GM19025 (cell line): ENCODE measurements at regions not wholly inside any gene's neighbourhood (a gene's known extent, or its start where the extent isn't known, plus 50 kb on each side); places are given as distances from the start of the nearest gene placed in this dataset.

Experiments
- ATAC-seq: cut with Tn5 transposase; IDR thresholded peaks from one replicate; pipeline ENCODE4 v1.9.1; 2021; ENCODE audit warnings: mild to moderate bottlenecking, low read depth, moderate library complexity; ENCODE audit not compliant: unreplicated experiment

DNA sequence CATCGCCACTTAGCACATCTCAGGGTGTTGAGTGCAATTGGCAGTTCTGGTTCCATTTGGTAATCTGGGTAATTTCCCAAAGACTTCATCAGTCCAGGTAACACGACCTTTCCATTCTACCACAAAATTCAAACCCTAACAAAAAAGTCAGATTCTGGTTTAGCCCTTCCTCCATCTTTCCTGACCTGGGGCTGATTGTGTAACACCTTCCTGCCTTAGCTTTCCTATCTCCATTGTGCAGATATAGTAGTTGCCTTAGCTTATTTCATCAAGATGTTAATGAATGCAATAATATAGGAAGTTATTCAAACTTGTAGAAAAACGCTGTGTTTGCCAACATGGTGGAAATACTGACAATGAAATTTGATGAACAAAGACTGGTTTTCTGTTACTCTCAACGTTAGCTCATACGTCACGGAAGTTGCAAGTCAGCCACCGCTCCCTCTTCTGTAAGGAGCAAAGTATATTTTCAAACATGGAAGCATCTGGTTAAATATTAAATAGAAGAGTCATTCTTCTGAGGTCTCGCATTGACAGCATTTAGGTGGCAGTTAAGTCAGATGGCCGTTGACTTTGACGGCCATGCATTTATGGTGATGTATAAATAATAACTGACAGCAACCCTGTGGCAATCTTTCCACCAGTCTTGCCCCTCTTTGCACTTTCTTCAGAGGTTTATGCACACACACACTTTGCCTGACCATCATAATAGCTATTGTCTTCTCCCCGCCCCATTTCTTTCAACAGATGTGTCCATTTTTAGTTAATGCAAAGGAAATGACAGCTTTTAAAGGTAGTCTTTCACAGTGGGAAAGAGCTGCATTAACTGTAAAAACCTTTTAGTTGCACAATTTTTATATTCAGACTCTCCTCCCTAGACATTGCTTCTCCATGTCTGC, 205.1 kb upstream of the BMPER start:
- no peak for ATAC-seq

GRCh38 chr7:33701189-33701740, 204.1 kb upstream of the BMPER start:
- no peak for ATAC-seq

- ATAC-seq: no peak
Observed at GRCh38 chr7:33701927-33702326, 203.4 kb upstream of the BMPER start.

DNA sequence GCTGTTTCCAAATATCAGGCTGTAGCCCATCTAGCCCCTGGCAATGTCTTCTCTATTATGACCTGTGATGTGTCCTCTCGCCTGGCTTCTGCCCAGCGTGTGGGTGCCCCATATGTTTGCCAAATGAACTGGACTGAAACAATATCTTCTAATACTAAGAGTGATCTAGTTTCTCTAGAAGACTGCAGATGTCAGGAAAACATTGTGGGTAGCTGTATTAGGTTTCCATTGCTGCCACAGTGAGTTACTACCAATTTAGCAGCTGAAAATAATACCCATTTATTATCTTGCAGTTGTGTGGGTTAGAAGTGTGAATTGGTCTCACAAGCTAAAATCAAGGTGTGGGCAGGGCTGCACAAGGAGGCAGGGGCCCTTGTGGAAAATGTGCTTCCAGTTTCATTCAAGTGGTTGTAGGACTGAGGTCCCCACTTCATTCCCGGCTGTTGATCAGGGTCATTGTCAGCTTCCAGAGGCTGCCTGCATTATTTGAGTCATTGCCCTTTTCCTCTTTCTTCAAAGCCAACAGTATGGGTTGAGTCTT, 202.8 kb upstream of the BMPER start:
- no peak for ATAC-seq

- ATAC-seq: no peak
Observed at GRCh38 chr7:33705333-33705833, 200.0 kb upstream of the BMPER start.

DNA sequence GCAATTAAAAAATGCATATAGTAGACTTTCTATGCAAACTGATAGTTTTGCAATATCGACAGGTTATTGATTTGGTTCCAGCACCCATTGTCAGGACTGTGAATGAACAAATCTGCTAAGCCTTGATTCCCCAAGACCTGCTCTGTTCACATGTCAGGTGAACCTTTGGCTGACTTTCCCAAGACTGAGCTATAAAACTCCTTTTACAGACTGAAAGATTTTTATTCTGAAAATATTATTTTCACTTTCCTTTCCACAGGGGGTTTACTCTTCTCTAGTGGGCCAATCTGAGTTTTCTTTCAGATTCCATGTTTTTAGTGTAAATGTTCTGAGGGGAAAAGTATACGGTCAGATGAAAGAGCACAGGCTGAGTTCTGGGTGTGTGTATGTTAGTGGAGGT, 199.2 kb upstream of the BMPER start:
- ATAC-seq: no peak

DNA sequence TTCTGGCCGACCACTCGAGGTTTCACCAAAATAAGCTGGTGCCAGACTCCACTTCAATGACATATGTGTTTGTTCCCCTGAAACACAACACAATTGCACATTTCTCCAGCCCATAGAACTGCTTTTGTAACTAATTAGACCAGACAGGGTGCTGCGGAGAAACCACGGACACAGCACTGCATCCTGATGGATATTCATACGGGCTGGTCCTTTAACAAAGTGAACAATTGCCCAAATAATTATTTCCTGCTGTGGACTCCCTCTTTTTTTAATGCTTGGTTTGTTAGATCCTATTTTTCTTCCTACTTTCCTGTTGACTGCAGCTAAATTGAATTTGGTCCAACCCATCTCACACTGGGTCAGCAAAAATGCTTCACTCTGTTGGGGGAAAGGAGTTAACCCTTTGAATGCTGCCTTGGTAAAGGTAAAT, 198.6 kb upstream of the BMPER start:
- no peak for ATAC-seq

DNA sequence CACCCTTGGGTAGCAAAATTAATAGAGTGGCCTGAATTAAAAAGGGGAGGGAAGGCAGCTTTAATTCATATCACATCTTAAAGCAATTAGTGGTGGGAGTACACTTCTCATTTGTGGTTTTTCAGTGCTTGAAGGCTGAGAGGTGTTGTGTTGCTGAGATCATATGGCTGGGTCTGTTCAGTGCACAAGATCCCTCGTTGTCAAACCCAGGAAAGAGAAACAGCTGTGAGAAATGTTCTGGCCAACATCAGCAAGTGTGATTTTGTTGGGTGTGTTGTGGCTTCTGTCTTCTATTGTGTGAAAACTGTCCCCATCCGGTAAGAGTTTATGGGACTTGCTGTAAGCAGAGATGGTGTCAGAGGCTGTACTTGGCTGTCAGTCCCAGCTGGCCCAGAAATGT, 197.9 kb upstream of the BMPER start:
- no peak for ATAC-seq

- no peak for ATAC-seq
Observed at GRCh38 chr7:33710608-33711007, 194.7 kb upstream of the BMPER start.

GRCh38 chr7:33711231-33712019, 193.9 kb upstream of the BMPER start:
- ATAC-seq: no peak

GRCh38 chr7:33712020-33712414, 193.3 kb upstream of the BMPER start:
- ATAC-seq: no peak

- no peak for ATAC-seq
Observed at GRCh38 chr7:33714208-33714607, 191.1 kb upstream of the BMPER start.

DNA sequence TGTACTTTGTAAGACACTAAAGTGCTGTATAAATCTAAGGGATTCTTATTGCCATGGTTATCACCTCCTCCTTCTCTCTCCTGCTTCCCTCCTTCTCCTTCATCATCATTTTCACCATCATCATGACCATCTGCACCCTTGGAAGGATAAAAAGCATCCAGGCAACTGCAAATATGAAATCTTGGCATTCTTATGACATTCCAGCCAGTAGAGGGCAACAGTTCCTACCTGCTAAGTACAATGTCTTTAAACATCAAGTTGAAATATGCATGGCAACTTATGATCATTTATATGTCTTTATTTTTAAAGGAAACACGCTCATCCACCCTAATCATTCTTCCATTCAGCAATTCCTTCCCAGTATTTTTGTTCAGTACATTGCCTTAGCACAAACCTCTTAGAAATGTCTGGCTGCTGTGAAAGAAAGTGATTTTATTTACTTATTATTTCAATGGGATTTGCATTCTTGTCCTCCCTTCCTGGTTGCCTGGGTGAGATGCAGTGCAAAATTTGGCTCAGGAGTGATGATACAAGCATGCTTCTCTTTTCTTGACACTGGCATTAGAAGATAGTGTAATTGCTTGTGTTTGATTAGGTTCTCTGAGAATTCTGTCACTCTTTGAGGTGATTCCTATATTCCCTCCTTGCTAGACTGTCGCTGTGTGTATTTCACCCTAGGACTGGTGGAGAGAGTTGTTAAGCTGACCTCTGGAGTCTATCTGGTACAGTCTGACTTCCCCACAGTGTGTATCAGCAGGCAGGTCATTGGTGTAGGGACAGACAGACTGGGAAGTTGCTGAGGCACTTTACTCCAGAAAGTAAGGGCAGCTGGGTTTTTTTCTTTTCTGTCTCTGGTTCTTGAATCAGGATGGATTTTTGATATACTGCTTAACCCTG, 188.5 kb upstream of the BMPER start:
- no peak for ATAC-seq

DNA sequence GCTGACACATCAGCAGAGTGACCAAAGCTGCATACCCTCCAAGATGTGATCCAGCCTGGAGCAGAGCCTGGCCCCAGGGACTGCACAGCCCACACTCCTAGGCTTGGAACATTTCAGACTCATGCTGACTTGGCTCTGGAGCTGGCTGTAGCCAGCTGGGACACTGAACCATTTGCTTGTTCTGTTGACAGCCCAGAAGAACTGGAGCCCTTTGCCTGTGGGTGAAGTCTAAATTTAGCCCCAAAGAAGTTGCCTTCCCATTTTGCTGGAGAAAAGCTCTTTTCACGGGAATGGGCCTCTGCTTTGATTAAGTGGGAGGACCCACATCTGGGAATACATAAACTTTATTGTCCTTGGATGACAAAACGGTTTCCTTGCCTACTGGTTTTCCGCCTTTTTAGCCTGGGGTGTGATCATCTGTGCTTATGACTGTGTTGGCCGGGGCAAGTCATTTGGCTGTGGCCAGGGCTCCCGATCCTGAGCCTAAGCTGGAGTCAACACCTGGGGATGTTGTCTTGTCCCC, 186.2 kb upstream of the BMPER start:
- ATAC-seq: no peak

DNA sequence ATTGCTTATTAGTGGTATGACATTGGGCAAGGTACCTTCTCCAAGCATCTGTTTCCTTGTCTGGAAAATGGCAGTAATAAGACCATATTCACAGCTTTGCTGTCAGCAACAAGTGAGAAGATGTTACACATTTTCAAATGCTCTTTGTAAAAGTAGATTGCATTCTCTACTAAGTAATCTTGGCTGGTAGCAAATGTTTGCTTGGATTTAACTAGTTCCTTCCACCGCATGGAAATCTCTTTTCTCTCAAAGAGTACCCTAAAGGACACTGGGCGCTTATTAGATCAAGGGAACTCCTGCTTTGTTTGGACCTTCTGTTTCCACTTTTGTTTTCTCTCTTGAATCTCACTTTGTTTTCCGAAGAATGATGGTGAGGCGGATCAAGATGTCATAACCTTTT, 185.2 kb upstream of the BMPER start:
- ATAC-seq: no peak

GRCh38 chr7:33720870-33721269, 184.5 kb upstream of the BMPER start:
- no peak for ATAC-seq

DNA sequence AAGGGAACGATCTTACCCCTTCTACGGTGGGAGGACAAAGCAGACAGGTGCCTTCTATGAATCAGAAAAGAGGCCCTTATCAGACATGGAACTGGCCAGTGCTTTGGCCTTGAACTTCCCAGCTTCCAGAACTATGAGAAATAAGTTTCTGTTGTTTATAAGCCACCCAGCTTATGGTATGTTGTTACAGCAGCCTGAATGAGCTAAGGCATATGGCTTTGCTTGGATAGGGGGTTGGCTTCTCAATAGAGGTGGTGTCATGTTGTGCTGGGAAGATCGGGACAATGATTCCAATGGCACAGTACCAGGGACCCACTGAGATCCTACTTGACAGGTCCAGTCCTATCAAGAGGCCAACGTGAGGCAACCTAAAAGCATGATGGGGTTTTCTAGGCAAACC, 183.4 kb upstream of the BMPER start:
- ATAC-seq: no peak

DNA sequence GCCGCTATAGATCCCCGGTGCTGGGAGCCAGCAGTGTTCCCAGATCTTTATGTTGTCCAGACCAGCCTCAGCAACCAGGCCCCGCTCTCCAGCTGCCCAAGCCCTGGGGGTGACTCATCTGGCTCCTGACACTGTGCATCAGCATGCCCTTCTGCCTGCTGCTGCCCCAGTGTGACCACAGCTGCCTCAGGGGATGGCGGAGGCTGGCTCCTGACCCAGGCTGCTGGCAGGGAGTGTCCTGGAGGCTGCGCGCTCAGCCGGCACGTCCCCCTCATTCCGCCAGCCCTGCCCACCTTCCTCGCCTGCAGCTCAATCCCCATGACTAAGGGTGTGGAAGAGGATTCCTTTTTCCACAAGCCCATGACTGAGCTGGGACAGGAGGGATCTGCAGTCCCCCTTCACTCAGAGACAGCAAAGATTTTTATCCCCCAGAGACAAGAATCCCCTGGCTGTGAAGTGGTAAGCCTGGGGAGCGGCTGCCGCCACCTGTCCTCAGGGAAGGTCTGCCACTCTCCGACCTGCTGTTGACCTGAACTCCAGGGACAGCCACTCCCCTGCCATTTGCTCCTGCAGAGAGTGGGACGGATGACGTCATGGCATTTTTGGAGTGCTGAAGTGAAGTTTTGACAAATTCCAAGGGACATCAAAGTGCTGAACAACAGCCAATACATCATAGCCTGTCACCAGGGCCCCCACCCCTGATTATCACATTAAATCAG, 182.8 kb upstream of the BMPER start:
- ATAC-seq: no peak

DNA sequence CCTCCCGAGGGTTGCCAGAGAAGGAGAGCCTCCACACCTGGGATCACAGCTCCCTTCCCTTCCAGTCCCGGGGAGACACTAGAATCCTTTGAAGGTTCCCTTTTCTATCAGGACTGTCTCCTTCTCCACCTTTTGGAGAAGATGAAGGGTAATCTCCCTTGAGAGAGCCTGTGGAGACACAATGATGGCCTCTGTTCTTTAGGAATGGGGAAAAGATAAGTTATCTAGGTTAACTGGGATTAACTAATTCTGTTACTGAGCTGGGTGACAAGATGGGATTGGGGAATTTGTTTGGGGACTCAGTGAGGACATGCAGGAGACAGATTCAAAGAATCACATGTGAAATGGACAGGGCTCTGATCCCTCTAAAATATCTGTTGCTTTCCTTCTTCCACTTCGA, 181.1 kb upstream of the BMPER start:
- ATAC-seq: no peak
